Kidney tubule cell (primary cell): ENCODE measurements at regions not wholly inside any gene's neighbourhood (a gene's known extent, or its start where the extent isn't known, plus 50 kb on each side); places are given as distances from the start of the nearest gene placed in this dataset.
"Not testable (repeated sequence)": the region's sequence is repeated elsewhere in the genome, so short reads cannot be mapped to it uniquely, and the experiment has no call there.

Experiments
- DNase-seq: peaks from one replicate; pipeline ENCODE4 v3.0.0-alpha.2; 2018; ENCODE audit warnings: low spot score

- DNase-seq: not testable (repeated sequence)
These were observed 77.8 kb downstream of the LIMS4 start for GRCh38 chr2:110394769-110395168.

GRCh38 chr2:110392366-110392765 lies 80.2 kb downstream of the LIMS4 start:
- DNase-seq: not testable (repeated sequence)

- not testable (repeated sequence) for DNase-seq
These were observed 81.6 kb downstream of the LIMS4 start for GRCh38 chr2:110391035-110391418.

- DNase-seq: not testable (repeated sequence)
These were observed 82.1 kb downstream of the LIMS4 start for GRCh38 chr2:110390351-110391034.

- not testable (repeated sequence) for DNase-seq
These were observed 85.6 kb downstream of the LIMS4 start for GRCh38 chr2:110387044-110387443.

GRCh38 chr2:110386546-110386945 lies 86.1 kb downstream of the LIMS4 start:
- DNase-seq: not testable (repeated sequence)

GRCh38 chr2:110384736-110385119 lies 87.9 kb downstream of the LIMS4 start:
- not testable (repeated sequence) for DNase-seq

- DNase-seq: not testable (repeated sequence)
These were observed 88.4 kb downstream of the LIMS4 start for GRCh38 chr2:110384109-110384735.

- not testable (repeated sequence) for DNase-seq
These were observed 89.2 kb downstream of the LIMS4 start for GRCh38 chr2:110383163-110384048.

GRCh38 chr2:110373519-110373918 lies 99.1 kb downstream of the LIMS4 start:
- DNase-seq: not testable (repeated sequence)

GRCh38 chr2:110371633-110372032 lies 101.0 kb downstream of the LIMS4 start:
- not testable (repeated sequence) for DNase-seq

- DNase-seq: not testable (repeated sequence)
These were observed 115.0 kb downstream of the LIMS4 start for GRCh38 chr2:110357616-110358015.

GRCh38 chr2:110354294-110355018 lies 118.2 kb downstream of the LIMS4 start:
- DNase-seq: not testable (repeated sequence)

GRCh38 chr2:110350718-110351117 lies 121.9 kb downstream of the LIMS4 start:
- not testable (repeated sequence) for DNase-seq

GRCh38 chr2:110348902-110349301 lies 123.7 kb downstream of the LIMS4 start:
- not testable (repeated sequence) for DNase-seq

GRCh38 chr2:110344405-110345035 lies 128.1 kb downstream of the LIMS4 start:
- DNase-seq: peak; percentile 0

GRCh38 chr2:110342077-110342476 lies 129.7 kb upstream of the MTLN start:
- DNase-seq: not testable (repeated sequence)

- not testable (repeated sequence) for DNase-seq
These were observed 126.8 kb upstream of the MTLN start for GRCh38 chr2:110339126-110339525.

GRCh38 chr2:110338277-110339003 lies 126.1 kb upstream of the MTLN start:
- peak; percentile 1 for DNase-seq

- peak; percentile 0 for DNase-seq
These were observed 123.7 kb upstream of the MTLN start for GRCh38 chr2:110336071-110336470.
